HEK293 (cell line): ENCODE measurements at regions not wholly inside any gene's neighbourhood (a gene's known extent, or its start where the extent isn't known, plus 50 kb on each side); places are given as distances from the start of the nearest gene placed in this dataset.
"Not testable (repeated sequence)": the region's sequence is repeated elsewhere in the genome, so short reads cannot be mapped to it uniquely, and the experiment has no call there.

Experiments used
- CTCF ChIA-PET: fragments of 350-600 bp; formaldehyde crosslinking; extraction: SDS; loops from one replicate; lab custom pipeline; 2021; ENCODE audit warnings: antibody characterized with exemption; lab: Yijun Ruan, JAX
- POLR2A ChIA-PET: fragments of 300-600 bp; formaldehyde crosslinking; extraction: SDS; loops from one replicate; lab custom pipeline; 2020; ENCODE audit warnings: antibody characterized with exemption, inconsistent platforms; lab: Yijun Ruan, JAX
- H3K27ac ChIP-seq: fragments of 200-500 bp; sonication (Bioruptor generic); 2 replicates; pipeline ENCODE4 v1.5.1; 2014; ENCODE audit warnings: low read depth, low read length, control low read depth, inconsistent platforms; ENCODE audit errors: extremely low read depth
- H3K36me3 ChIP-seq, 2 experiments: fragments of 200-500 bp in 1 of 2; sonication (Bioruptor generic) in 1 of 2; 1 replicate in 1 of 2; 2 replicates in 1 of 2; pipeline ENCODE4 v1.5.1; 2014 to 2017; ENCODE audit warnings: inconsistent platforms in 2 of 2, low read length in 2 of 2; ENCODE audit not compliant: control insufficient read depth in 2 of 2, insufficient read depth in 1 of 2
- H3K4me1 ChIP-seq: fragments of 200-500 bp; sonication (Bioruptor generic); 2 replicates; pipeline ENCODE4 v1.5.1; 2014; ENCODE audit warnings: mild to moderate bottlenecking, low read length, inconsistent platforms; ENCODE audit not compliant: control insufficient read depth, insufficient read depth
- H3K4me3 ChIP-seq: 2 replicates; pipeline ENCODE4 v1.5.1; 2011; ENCODE audit warnings: low read depth, mild to moderate bottlenecking, control low read depth, low read length, moderate library complexity
- H3K9me3 ChIP-seq: fragments of 200-500 bp; sonication (Bioruptor generic); 2 replicates; pipeline ENCODE4 v1.5.1; 2014; ENCODE audit warnings: low read depth, low read length, inconsistent platforms; ENCODE audit not compliant: control insufficient read depth, insufficient read depth
- MZF1 ChIP-seq: fragments of 450-650 bp; formaldehyde crosslinking; IDR thresholded peaks from 2 replicates; pipeline ENCODE4 v1.5.1; 2017; ENCODE audit warnings: missing biosample characterization, missing genetic modification characterization, borderline replicate concordance
- PRDM1 ChIP-seq: fragments of 450-650 bp; formaldehyde crosslinking; IDR thresholded peaks from 2 replicates; pipeline ENCODE4; 2016; ENCODE audit warnings: missing biosample characterization, missing genetic modification characterization
- ZFP41 ChIP-seq: fragments of 450-650 bp; formaldehyde crosslinking; IDR thresholded peaks from 2 replicates; pipeline ENCODE4 v1.5.1; 2016; ENCODE audit warnings: missing biosample characterization, missing genetic modification characterization, borderline replicate concordance
- ZNF175 ChIP-seq: fragments of 450-650 bp; formaldehyde crosslinking; IDR thresholded peaks from 2 replicates; pipeline ENCODE4 v1.5.1; 2016; ENCODE audit warnings: missing biosample characterization, missing genetic modification characterization
- ZNF19 ChIP-seq: fragments of 450-650 bp; formaldehyde crosslinking; IDR thresholded peaks from 2 replicates; pipeline ENCODE4; 2016; ENCODE audit warnings: missing biosample characterization, missing genetic modification characterization, low read depth
- ZNF341 ChIP-seq: fragments of 450-650 bp; formaldehyde crosslinking; IDR thresholded peaks from 2 replicates; pipeline ENCODE4; 2016; ENCODE audit warnings: low read depth, missing biosample characterization, missing genetic modification characterization
- ZNF394 ChIP-seq: fragments of 450-650 bp; formaldehyde crosslinking; IDR thresholded peaks from 2 replicates; pipeline ENCODE4 v1.5.1; 2016; ENCODE audit warnings: missing biosample characterization, missing genetic modification characterization, mild to moderate bottlenecking, moderate library complexity, borderline replicate concordance
- ZNF558 ChIP-seq: fragments of 450-650 bp; formaldehyde crosslinking; IDR thresholded peaks from 2 replicates; pipeline ENCODE4 v1.5.1; 2016; ENCODE audit warnings: missing biosample characterization, missing genetic modification characterization
- ZNF585B ChIP-seq: fragments of 450-650 bp; formaldehyde crosslinking; IDR thresholded peaks from 2 replicates; pipeline ENCODE4 v1.5.1; 2016; ENCODE audit warnings: missing biosample characterization, missing genetic modification characterization
- ZNF654 ChIP-seq: fragments of 450-650 bp; formaldehyde crosslinking; IDR thresholded peaks from 2 replicates; pipeline ENCODE4 v1.5.1; 2016; ENCODE audit warnings: low read depth, missing biosample characterization, missing genetic modification characterization
- ZNF791 ChIP-seq: fragments of 450-650 bp; formaldehyde crosslinking; IDR thresholded peaks from 2 replicates; pipeline ENCODE4 v1.5.1; 2016; ENCODE audit warnings: missing biosample characterization, missing genetic modification characterization
- ZNF830 ChIP-seq: fragments of 450-650 bp; IDR thresholded peaks from 2 replicates; pipeline ENCODE4 v1.5.0; 2018; ENCODE audit warnings: missing biosample characterization, missing genetic modification characterization, low read depth, mild to moderate bottlenecking, moderate library complexity
- TF ChIP-seq, protein P1 (sequence below): fragments of 450-650 bp; formaldehyde crosslinking; IDR thresholded peaks from 2 replicates; pipeline ENCODE4 v1.5.1; 2016; ENCODE audit warnings: missing biosample characterization, missing genetic modification characterization, borderline replicate concordance
- TF ChIP-seq, protein P2 (sequence below): fragments of 450-650 bp; formaldehyde crosslinking; IDR thresholded peaks from 2 replicates; pipeline ENCODE4 v1.5.1; 2016; ENCODE audit warnings: missing biosample characterization, missing genetic modification characterization
- TF ChIP-seq, protein P3 (sequence below): fragments of 450-650 bp; formaldehyde crosslinking; IDR thresholded peaks from 2 replicates; pipeline ENCODE4 v1.5.1; 2016; ENCODE audit warnings: missing biosample characterization, missing genetic modification characterization

GRCh38 chr17:83192161-83192788 is 112.9 kb downstream of the METRNL start:
- no peaks in the 10 kb centered on the region for H3K4me1 ChIP-seq
- H3K9me3 ChIP-seq: no peaks in the 10 kb centered on the region
- H3K27ac ChIP-seq: no peak overlapping the region
- TF ChIP-seq ZNF19 (tag by site-specific recombination) (no peak), ZNF830 (no peak), ZNF394 (tag by site-specific recombination) (no peak), PRDM1 (tag by site-specific recombination) (no peak), ZNF791 (tag by site-specific recombination) (no peak), ZFP41 (tag by site-specific recombination) (no peak), MZF1 (no peak), ZNF341 (tag by site-specific recombination) (no peak), ZNF585B (no peak), ZNF558 (no peak), ZNF654 (tag by site-specific recombination) (no peak), ZNF175 (no peak)
- TF ChIP-seq, protein P1, sequence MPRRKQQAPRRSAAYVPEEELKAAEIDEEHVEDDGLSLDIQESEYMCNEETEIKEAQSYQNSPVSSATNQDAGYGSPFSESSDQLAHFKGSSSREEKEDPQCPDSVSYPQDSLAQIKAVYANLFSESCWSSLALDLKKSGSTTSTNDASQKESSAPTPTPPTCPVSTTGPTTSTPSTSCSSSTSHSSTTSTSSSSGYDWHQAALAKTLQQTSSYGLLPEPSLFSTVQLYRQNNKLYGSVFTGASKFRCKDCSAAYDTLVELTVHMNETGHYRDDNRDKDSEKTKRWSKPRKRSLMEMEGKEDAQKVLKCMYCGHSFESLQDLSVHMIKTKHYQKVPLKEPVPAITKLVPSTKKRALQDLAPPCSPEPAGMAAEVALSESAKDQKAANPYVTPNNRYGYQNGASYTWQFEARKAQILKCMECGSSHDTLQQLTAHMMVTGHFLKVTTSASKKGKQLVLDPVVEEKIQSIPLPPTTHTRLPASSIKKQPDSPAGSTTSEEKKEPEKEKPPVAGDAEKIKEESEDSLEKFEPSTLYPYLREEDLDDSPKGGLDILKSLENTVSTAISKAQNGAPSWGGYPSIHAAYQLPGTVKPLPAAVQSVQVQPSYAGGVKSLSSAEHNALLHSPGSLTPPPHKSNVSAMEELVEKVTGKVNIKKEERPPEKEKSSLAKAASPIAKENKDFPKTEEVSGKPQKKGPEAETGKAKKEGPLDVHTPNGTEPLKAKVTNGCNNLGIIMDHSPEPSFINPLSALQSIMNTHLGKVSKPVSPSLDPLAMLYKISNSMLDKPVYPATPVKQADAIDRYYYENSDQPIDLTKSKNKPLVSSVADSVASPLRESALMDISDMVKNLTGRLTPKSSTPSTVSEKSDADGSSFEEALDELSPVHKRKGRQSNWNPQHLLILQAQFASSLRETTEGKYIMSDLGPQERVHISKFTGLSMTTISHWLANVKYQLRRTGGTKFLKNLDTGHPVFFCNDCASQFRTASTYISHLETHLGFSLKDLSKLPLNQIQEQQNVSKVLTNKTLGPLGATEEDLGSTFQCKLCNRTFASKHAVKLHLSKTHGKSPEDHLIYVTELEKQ (tag by site-specific recombination): no peak
- TF ChIP-seq, protein P2, sequence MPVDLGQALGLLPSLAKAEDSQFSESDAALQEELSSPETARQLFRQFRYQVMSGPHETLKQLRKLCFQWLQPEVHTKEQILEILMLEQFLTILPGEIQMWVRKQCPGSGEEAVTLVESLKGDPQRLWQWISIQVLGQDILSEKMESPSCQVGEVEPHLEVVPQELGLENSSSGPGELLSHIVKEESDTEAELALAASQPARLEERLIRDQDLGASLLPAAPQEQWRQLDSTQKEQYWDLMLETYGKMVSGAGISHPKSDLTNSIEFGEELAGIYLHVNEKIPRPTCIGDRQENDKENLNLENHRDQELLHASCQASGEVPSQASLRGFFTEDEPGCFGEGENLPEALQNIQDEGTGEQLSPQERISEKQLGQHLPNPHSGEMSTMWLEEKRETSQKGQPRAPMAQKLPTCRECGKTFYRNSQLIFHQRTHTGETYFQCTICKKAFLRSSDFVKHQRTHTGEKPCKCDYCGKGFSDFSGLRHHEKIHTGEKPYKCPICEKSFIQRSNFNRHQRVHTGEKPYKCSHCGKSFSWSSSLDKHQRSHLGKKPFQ (tag by site-specific recombination): no peak
- TF ChIP-seq, protein P3, sequence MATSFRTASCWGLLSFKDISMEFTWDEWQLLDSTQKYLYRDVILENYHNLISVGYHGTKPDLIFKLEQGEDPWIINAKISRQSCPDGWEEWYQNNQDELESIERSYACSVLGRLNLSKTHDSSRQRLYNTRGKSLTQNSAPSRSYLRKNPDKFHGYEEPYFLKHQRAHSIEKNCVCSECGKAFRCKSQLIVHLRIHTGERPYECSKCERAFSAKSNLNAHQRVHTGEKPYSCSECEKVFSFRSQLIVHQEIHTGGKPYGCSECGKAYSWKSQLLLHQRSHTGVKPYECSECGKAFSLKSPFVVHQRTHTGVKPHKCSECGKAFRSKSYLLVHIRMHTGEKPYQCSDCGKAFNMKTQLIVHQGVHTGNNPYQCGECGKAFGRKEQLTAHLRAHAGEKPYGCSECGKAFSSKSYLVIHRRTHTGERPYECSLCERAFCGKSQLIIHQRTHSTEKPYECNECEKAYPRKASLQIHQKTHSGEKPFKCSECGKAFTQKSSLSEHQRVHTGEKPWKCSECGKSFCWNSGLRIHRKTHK (tag by site-specific recombination): no peak
- POLR2A ChIA-PET: no interaction called here
- no peak overlapping the region for H3K4me3 ChIP-seq
- CTCF ChIA-PET: interaction anchor here (0.7 to 1.2 kb wide), 4 partner anchors 9 to 841 kb away, joined by 3 read pairs; no protein-coding TSS in a partner anchor
- no peaks in the 10 kb centered on the region for H3K36me3 ChIP-seq

DNA sequence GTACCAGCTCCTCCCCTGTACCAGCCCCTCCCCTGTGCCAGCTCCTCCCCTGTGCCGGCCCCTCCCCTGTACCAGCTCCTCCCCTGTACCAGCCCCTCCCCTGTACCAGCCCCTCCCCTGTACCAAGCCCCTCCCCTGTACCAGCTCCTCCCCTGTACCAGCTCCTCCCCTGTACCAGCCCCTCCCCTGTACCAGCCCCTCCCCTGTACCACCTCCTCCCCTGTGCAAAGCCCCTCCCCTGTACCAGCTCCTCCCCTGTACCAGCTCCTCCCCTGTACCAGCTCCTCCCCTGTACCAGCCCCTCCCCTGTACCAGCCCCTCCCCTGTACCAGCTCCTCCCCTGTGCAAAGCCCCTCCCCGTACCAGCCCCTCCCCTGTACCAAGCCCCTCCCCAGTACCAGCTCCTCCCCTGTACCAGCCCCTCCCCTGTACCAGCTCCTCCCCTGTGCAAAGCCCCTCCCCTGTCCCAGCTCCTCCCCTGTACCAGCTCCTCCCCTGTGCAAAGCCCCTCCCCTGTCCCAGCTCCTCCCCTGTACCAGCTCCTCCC is 113.5 kb downstream of the METRNL start:
- CTCF ChIA-PET: interaction anchor here (0.7 to 1.2 kb wide), 3 partner anchors 8 to 842 kb away, joined by 3 read pairs; no protein-coding TSS in a partner anchor
- H3K4me3 ChIP-seq, H3K9me3 ChIP-seq, POLR2A ChIA-PET, H3K4me1 ChIP-seq, H3K36me3 ChIP-seq, H3K27ac ChIP-seq: not testable (repeated sequence)
